ENCODE measurements at regions not wholly inside any gene's neighbourhood (a gene's known extent, or its start where the extent isn't known, plus 50 kb on each side); places are given as distances from the start of the nearest gene placed in this dataset.

- DNase-seq, result peak; percentile 40
Observed at GRCh38 chr13:107734891-107735625, 480.3 kb downstream of the LIG4 start.

GRCh38 chr13:107733276-107733675, 482.1 kb downstream of the LIG4 start:
- DNase-seq, result no peak

- DNase-seq, result peak; percentile 65
Observed at GRCh38 chr13:107730813-107731212, 484.5 kb downstream of the LIG4 start.

GRCh38 chr13:107721125-107721869, 494.0 kb downstream of the LIG4 start:
- DNase-seq, result no peak

- no peak for DNase-seq
Observed at GRCh38 chr13:107716741-107717140, 498.6 kb downstream of the LIG4 start.

GRCh38 chr13:107716241-107716640, 499.1 kb downstream of the LIG4 start:
- no peak for DNase-seq

GRCh38 chr13:107715496-107715895, 499.8 kb downstream of the LIG4 start:
- DNase-seq, result no peak

GRCh38 chr13:107713314-107713713, 502.0 kb downstream of the LIG4 start:
- DNase-seq, result no peak

- no peak for DNase-seq
Observed at GRCh38 chr13:107712145-107712860, 503.0 kb downstream of the LIG4 start.

GRCh38 chr13:107690181-107690580, 525.2 kb downstream of the LIG4 start:
- no peak for DNase-seq

- no peak for DNase-seq
Observed at GRCh38 chr13:107685876-107686275, 529.5 kb downstream of the LIG4 start.

GRCh38 chr13:107681600-107681999, 533.7 kb downstream of the LIG4 start:
- DNase-seq, result peak; percentile 6

- DNase-seq, result no peak
Observed at GRCh38 chr13:107680115-107680514, 535.2 kb downstream of the LIG4 start.

- peak; percentile 24 for DNase-seq
Observed at GRCh38 chr13:107678075-107678689, 537.2 kb downstream of the LIG4 start.

- no peak for DNase-seq
Observed at GRCh38 chr13:107675847-107676550, 539.3 kb downstream of the LIG4 start.

GRCh38 chr13:107669391-107669993, 545.8 kb downstream of the LIG4 start:
- no peak for DNase-seq

- DNase-seq, result no peak
Observed at GRCh38 chr13:107665926-107666458, 549.3 kb downstream of the LIG4 start.

GRCh38 chr13:107650081-107650701, 565.1 kb downstream of the LIG4 start:
- no peak for DNase-seq

GRCh38 chr13:107649079-107649478, 566.3 kb downstream of the LIG4 start:
- no peak for DNase-seq

GRCh38 chr13:107644136-107644535, 571.2 kb downstream of the LIG4 start:
- DNase-seq, result no peak

- DNase-seq, result no peak
Observed at GRCh38 chr13:107643615-107644014, 571.7 kb downstream of the LIG4 start.
